ENCODE measurements at regions not wholly inside any gene's neighbourhood (a gene's known extent, or its start where the extent isn't known, plus 50 kb on each side); places are given as distances from the start of the nearest gene placed in this dataset.

DNA sequence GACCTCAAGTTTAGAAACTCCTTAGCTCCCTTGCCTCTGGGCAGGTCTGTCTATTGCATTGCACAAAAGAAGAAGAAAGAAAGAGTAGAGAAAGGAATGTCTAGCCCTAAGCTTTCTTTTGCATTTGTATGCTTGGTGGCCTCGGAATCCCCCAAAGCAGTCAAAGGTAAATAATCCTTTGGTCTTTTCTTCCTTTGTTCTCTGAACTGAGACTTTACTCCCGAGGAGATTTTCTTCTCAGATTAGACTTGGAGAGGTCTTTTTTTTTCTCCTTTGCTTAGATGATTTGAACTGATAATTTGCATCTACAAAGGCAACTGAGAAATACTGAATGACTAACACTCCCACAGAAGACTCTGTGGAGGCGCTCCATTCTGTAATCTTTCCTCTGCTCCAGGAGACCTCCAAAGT, 93.2 kb downstream of the AKR1D1 start:
- no peak overlapping the region for H3K4me3 ChIP-seq (ENCODE audit: low read depth, low read length)
- H3K27me3 ChIP-seq = no peaks in the 10 kb centered on the region
- H3K9me3 ChIP-seq = peaks cover 2% of the 10 kb centered on the region; the same call in 1 of the 2 replicates
- no peak for DNase-seq
- TF ChIP-seq, protein P1, sequence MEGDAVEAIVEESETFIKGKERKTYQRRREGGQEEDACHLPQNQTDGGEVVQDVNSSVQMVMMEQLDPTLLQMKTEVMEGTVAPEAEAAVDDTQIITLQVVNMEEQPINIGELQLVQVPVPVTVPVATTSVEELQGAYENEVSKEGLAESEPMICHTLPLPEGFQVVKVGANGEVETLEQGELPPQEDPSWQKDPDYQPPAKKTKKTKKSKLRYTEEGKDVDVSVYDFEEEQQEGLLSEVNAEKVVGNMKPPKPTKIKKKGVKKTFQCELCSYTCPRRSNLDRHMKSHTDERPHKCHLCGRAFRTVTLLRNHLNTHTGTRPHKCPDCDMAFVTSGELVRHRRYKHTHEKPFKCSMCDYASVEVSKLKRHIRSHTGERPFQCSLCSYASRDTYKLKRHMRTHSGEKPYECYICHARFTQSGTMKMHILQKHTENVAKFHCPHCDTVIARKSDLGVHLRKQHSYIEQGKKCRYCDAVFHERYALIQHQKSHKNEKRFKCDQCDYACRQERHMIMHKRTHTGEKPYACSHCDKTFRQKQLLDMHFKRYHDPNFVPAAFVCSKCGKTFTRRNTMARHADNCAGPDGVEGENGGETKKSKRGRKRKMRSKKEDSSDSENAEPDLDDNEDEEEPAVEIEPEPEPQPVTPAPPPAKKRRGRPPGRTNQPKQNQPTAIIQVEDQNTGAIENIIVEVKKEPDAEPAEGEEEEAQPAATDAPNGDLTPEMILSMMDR (IDR thresholded peaks at IDR 0.05; ENCODE audit: low read depth, low read length) = no peak
- no peaks in the 10 kb centered on the region for H3K36me3 ChIP-seq
- H3K4me1 ChIP-seq = no peaks in the 10 kb centered on the region; the same call in 1 of the 2 replicates

DNA sequence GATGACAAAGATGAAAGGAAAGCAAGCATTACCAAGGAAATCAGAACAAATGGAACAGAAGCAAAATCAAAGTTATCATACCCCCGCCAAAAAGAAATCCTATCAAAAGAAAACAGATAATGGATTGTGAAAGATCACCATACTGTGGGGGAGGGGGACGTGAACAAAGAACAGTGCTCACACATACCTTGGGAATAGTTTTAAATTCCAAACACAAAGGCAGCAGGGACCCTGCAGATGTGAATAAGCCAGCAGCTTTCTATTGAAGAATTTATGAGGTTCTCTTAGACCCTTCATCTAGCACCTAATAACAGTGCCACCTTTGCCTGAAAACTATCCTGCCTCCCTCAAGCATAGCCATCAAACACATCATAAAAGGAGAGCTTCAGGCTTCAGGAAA, 94.0 kb downstream of the AKR1D1 start:
- no peaks in the 10 kb centered on the region for H3K9me3 ChIP-seq
- H3K4me3 ChIP-seq (ENCODE audit: low read depth, low read length) = no peak overlapping the region
- H3K27me3 ChIP-seq = no peaks in the 10 kb centered on the region
- TF ChIP-seq, protein P1 (IDR thresholded peaks at IDR 0.05; ENCODE audit: low read depth, low read length) = no peak
- H3K4me1 ChIP-seq = no peaks in the 10 kb centered on the region; the same call in 1 of the 2 replicates
- no peaks in the 10 kb centered on the region for H3K36me3 ChIP-seq
- DNase-seq = no peak

DNA sequence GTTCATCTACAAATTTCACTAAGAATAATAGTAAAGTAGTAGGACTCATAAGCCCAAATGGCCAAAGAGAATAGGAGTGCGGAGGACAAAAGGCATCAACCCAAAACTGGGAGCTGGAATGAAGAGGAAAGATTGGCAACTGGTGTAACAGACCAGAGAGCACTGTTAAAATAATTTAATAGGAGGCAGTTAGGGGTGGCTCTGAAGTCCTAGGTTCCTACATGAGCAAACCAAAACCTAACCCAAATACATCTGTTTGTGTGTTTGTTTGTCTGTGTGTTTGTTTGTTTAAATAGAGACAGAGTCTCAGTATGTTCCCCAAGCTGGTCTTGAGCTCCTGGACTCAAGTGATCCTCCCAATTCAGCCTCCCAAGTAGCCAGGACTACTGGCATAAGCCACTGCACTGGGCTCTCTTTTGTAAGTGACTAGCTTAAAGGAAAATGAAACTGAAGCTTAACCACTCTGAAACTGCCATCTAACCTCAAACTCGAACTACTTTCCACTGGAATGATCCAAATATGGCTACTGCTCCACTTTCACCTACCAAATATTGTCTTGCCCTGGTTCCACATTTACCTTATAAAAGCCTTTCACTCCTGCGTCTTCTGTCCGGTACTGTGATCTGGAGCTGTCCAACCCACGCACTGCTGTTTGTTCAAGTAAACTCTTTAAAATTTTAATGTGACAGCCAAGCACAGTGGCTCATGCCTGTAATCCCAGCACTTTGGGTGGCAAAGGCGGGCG, 94.9 kb downstream of the AKR1D1 start:
- no peaks in the 10 kb centered on the region for H3K27me3 ChIP-seq
- no peaks in the 10 kb centered on the region; the same call in 1 of the 2 replicates for H3K4me1 ChIP-seq
- no peak overlapping the region for H3K4me3 ChIP-seq (ENCODE audit: low read depth, low read length)
- H3K9me3 ChIP-seq = no peaks in the 10 kb centered on the region
- no peaks in the 10 kb centered on the region for H3K36me3 ChIP-seq
- TF ChIP-seq, protein P1 (IDR thresholded peaks at IDR 0.05; ENCODE audit: low read depth, low read length) = no peak
- DNase-seq = no peak

DNA sequence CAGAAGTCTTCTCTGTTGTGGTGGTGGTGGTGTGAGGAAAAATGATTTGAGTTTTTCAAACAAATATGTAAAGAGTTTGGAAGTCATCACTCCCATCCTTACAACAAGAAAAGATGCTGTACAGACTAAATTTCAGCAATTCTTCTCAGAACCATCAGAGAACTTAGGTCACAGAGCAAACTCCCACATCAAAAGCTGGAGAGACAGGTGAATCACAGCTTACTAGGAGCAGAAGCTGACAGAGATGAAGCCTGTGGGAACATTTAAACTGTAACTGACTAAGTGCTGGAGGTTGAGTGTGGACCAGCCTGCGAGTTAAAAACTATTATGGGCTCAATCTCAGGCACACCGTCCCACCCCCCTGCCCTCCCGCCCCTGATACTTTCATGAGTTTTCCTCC, 97.3 kb downstream of the AKR1D1 start:
- no peak for DNase-seq
- H3K36me3 ChIP-seq = no peaks in the 10 kb centered on the region
- no peaks in the 10 kb centered on the region for H3K9me3 ChIP-seq
- no peaks in the 10 kb centered on the region for H3K27me3 ChIP-seq
- TF ChIP-seq, protein P1 (IDR thresholded peaks at IDR 0.05; ENCODE audit: low read depth, low read length) = no peak
- no peak overlapping the region for H3K4me3 ChIP-seq (ENCODE audit: low read depth, low read length)
- H3K4me1 ChIP-seq = no peaks in the 10 kb centered on the region; the same call in 1 of the 2 replicates

DNA sequence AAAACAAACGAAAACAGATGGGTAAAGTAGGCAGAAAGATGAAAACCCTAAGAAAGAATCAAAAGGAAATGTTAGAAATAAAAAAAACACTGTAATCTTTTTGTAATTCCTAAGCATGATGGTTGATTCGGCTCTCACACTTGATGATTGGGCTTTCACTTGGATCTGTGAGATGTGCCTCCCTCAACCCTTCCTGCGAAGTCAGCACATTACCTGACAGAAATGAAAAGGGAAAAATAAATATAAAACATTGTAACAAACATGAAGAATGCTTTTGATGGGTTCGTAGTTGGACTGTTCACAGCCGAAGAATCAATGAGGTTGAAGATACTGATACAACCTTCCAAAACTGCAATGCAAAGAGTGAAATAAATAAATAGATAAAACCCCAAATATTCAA, 99.8 kb downstream of the AKR1D1 start:
- Histone ChIP-seq H3K4me3 (ENCODE audit: low read depth, low read length) (no peak overlapping the region), H3K9me3 (no peaks in the 10 kb centered on the region), H3K4me1 (no peaks in the 10 kb centered on the region), H3K36me3 (no peaks in the 10 kb centered on the region), H3K27me3 (no peaks in the 10 kb centered on the region)
- TF ChIP-seq, protein P1 (IDR thresholded peaks at IDR 0.05; ENCODE audit: low read depth, low read length) = no peak
- DNase-seq = no peak

DNA sequence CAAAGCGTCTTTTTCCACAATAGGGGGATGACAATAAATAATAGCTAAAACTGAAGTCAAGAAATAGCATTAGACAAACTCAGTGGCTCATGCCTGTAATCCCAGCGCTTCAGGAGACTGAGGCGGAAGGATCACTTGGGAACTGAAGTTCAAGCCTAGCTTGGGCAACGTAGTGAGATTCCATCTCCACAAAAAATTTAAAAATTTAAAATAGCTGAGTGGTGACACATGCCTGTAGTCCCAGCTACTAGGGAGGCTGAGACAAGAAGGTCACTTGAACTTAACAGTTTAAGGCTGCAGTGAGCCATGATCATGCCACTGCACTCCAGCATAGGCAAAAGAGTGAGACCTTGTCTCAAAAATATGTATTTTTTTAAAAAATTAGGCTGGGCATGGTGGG, 107.9 kb downstream of the AKR1D1 start:
- Histone ChIP-seq H3K4me1 (no peaks in the 10 kb centered on the region), H3K36me3 (no peaks in the 10 kb centered on the region), H3K4me3 (ENCODE audit: low read depth, low read length) (no peak overlapping the region), H3K27me3 (no peaks in the 10 kb centered on the region), H3K9me3 (no peaks in the 10 kb centered on the region)
- TF ChIP-seq, protein P1 (IDR thresholded peaks at IDR 0.05; ENCODE audit: low read depth, low read length) = no peak
- no peak for DNase-seq
